Large intestine (tissue), 3 donors: ENCODE measurements at regions not wholly inside any gene's neighbourhood (a gene's known extent, or its start where the extent isn't known, plus 50 kb on each side); places are given as distances from the start of the nearest gene placed in this dataset.

Experiments used
- DNase-seq, 2 donors: peaks; one replicate each; pipeline versions ENCODE4 v3.0.0 to v3.0.0-alpha.2; 2013
- H3K27ac ChIP-seq: one replicate; pipeline ENCODE4 v1.5.1; 2013; ENCODE audit warnings: low read length
- H3K27me3 ChIP-seq: 2 replicates; pipeline ENCODE4 v1.6.1; 2013; ENCODE audit warnings: low read length; ENCODE audit not compliant: control insufficient read depth, insufficient read depth
- H3K36me3 ChIP-seq: 2 replicates; pipeline ENCODE4 v1.6.1; 2013; ENCODE audit warnings: low read length; ENCODE audit not compliant: control insufficient read depth, insufficient read depth
- H3K4me1 ChIP-seq: one replicate; pipeline ENCODE4 v1.6.1; 2013; ENCODE audit warnings: low read length; ENCODE audit not compliant: control insufficient read depth, insufficient read depth
- H3K4me3 ChIP-seq: one replicate; pipeline ENCODE4 v1.5.1; 2013; ENCODE audit warnings: low read length
- H3K9me3 ChIP-seq: one replicate; pipeline ENCODE4 v1.6.1; 2013; ENCODE audit warnings: mild to moderate bottlenecking, low read depth, low read length, moderate library complexity; ENCODE audit not compliant: control insufficient read depth
- WGBS: methylation state at CpG from one replicate; pipeline ENCODE4 v1.1.5; 2013; ENCODE audit warnings: low lambda C conversion rate; ENCODE audit not compliant: insufficient coverage; 5-methylcytosine and 5-hydroxymethylcytosine counted together

DNA sequence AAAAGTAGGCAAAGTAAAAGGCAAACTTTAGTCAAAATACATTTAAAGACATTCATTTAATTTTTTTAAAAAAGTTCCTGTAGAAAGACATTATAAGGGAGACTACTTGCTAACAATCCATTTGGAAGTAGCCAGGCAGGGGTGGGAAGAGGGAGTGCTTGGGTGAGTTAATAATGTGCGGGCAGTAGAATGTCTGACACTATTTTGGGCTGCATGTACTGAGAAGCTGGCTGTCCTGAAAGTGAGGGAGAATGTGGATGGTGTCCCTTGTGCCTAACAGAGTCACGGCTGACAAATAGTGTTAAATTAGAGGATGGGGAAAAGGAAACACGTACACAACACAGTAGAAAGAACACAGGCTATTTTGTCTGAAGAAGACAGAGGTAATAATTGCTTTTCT is 142.5 kb downstream of the LCA5 start:
- Histone ChIP-seq H3K9me3 (no peaks in the 10 kb centered on the region), H3K4me3 (no peak overlapping the region), H3K36me3 (no peaks in the 10 kb centered on the region), H3K27me3 (no peaks in the 10 kb centered on the region), H3K4me1 (peaks cover 4% of the 10 kb centered on the region), H3K27ac (no peak overlapping the region)
- no CpG with 5 or more reads among the region's 3 CpGs for WGBS
- DNase-seq: no peak

DNA sequence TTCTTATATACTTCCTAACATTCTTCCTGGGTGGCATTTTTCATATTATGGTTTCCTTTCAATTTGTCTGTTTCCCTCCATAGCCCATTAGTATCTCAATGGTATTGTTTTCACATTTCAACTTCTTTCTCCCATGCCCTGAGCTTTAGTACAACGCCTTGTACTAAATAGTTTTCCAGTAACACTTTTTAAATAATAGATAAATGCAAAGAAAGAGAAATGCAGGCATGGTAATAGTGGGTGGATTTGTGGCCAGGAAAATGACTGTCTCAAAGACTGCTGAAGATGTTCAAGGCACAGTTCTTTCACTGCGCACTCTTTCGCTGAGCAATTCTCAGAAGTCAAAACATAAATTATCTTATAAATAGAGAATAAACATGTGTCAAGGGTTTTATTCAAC is 145.1 kb downstream of the LCA5 start:
- no peak overlapping the region for H3K4me3 ChIP-seq
- WGBS: no CpG with 5 or more reads among the region's 3 CpGs
- H3K9me3 ChIP-seq: no peaks in the 10 kb centered on the region
- no peak for DNase-seq
- no peaks in the 10 kb centered on the region for H3K36me3 ChIP-seq
- no peak overlapping the region for H3K27ac ChIP-seq
- no peaks in the 10 kb centered on the region for H3K4me1 ChIP-seq
- no peaks in the 10 kb centered on the region for H3K27me3 ChIP-seq

DNA sequence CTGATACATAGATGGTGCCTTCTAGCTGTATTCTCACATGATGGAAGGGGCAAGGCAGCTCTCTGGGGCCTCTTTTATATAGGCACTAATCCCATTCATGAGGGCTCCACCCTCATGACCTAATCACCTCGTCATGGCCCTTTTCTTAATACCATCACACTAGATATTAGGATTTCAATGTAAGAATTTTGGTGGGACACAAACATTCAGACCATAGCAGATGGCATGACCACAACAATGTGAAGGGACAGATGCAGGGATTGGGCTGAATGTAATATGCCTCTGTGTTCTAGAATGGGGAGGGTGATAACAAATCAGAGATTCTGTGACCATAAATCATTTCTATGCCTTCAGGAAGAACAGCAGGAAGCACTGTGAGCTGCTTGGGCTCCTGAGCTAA is 145.8 kb downstream of the LCA5 start:
- Histone ChIP-seq H3K4me1 (no peaks in the 10 kb centered on the region), H3K4me3 (no peak overlapping the region), H3K27me3 (no peaks in the 10 kb centered on the region), H3K36me3 (no peaks in the 10 kb centered on the region), H3K9me3 (no peaks in the 10 kb centered on the region), H3K27ac (no peak overlapping the region)
- no peak for DNase-seq
- no CpG with 5 or more reads among the region's 1 CpG for WGBS

DNA sequence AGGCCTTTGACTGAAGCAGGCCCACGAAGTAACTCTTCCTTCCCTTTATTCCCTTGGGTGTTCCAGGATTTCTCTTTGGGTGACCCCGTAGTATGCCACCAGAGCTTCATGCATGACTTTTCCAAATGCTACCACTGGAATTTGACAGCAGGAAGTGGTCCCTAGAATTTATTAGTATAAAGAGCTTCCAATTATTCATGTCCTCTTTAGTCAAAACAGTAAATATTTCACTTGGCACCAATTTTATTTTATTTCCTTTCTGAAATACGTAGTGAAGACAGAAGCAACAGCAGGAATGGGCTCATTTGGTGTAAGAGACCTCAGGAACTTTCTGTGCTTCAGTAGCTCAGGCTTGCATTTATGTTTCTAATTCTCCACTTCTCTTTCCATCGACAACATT is 151.3 kb downstream of the LCA5 start:
- H3K4me3 ChIP-seq: no peak overlapping the region
- no peaks in the 10 kb centered on the region for H3K36me3 ChIP-seq
- no peaks in the 10 kb centered on the region for H3K9me3 ChIP-seq
- H3K4me1 ChIP-seq: no peaks in the 10 kb centered on the region
- no peak overlapping the region for H3K27ac ChIP-seq
- WGBS: 70% methylated on average over 1 of the region's 4 CpGs
- no peak for DNase-seq
- H3K27me3 ChIP-seq: no peaks in the 10 kb centered on the region

DNA sequence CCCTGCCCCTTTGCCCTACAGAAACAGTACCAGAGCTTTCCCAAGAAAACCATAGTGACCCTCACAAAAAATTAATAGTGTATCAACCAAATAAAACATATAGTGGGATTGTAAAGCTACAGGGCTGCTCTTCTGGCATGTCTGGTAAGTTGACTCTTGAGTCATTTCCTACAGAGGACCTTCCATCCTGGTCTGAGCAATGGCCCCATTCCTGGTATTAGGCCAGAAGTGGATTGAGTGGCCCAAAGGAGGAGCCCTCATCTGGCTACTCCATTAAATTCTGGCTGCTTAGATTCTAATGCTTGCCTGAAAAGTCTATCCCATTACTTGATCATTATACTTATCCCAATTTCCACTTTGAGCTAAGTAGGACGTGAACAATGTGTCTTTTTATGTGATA is 150.9 kb upstream of the HMGN3 start:
- no peak for DNase-seq
- no peaks in the 10 kb centered on the region for H3K9me3 ChIP-seq
- H3K4me3 ChIP-seq: no peak overlapping the region
- no peak overlapping the region for H3K27ac ChIP-seq
- no peaks in the 10 kb centered on the region for H3K27me3 ChIP-seq
- H3K36me3 ChIP-seq: no peaks in the 10 kb centered on the region
- WGBS: 100% methylated on average over 1 of the region's 1 CpG
- no peaks in the 10 kb centered on the region for H3K4me1 ChIP-seq

DNA sequence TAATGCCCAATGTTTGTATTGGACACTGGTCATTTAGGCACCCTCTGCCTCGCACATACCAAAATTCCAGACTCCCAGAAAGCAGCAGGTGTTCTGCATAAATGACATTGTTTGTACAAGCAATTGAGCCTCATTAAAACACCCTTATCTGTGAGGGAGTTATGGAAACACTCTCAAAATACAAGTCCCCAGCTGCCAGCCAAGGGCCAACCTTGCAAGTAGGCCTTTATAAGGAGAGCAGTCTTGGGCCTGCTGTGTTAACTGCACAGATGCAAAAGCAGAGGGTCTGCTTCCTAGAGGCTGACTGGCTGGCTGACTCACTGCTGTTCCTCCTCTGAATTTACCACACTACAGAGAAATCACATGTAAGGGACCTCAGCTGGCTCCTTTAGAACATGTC is 150.4 kb upstream of the HMGN3 start:
- H3K4me1 ChIP-seq: no peaks in the 10 kb centered on the region
- no CpG with 5 or more reads among the region's 1 CpG for WGBS
- peak in 1 of 2 donors; percentile 48 for DNase-seq

DNA sequence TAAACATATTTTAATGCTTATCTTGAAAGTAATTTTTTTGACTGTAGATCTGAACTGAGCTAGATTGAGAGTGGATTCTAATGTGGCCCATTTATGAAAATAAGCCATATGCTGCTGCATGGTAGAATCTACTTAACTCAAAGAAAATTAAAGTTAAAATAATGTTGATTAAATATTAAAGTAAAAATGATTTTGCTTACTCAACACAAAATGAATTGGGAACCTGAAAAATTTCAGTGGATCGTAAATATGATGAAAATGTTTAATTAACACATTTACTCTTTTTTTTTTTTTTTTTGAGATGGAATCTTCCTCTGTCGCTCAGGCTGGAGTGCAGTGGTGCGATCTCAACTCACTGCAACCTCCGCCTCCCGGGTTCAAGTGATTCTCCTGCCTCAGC is 144.5 kb upstream of the HMGN3 start:
- Histone ChIP-seq H3K27me3 (no peaks in the 10 kb centered on the region), H3K27ac (no peak overlapping the region), H3K4me1 (peaks cover 7% of the 10 kb centered on the region), H3K4me3 (no peak overlapping the region), H3K36me3 (no peaks in the 10 kb centered on the region), H3K9me3 (no peaks in the 10 kb centered on the region)
- no CpG with 5 or more reads among the region's 5 CpGs for WGBS
- no peak for DNase-seq

More for the DNA sequence above, 150.4 kb upstream of the HMGN3 start:
- no peaks in the 10 kb centered on the region for H3K9me3 ChIP-seq
- no peaks in the 10 kb centered on the region for H3K36me3 ChIP-seq
- H3K4me3 ChIP-seq: no peak overlapping the region
- no peaks in the 10 kb centered on the region for H3K27me3 ChIP-seq
- no peak overlapping the region for H3K27ac ChIP-seq

DNA sequence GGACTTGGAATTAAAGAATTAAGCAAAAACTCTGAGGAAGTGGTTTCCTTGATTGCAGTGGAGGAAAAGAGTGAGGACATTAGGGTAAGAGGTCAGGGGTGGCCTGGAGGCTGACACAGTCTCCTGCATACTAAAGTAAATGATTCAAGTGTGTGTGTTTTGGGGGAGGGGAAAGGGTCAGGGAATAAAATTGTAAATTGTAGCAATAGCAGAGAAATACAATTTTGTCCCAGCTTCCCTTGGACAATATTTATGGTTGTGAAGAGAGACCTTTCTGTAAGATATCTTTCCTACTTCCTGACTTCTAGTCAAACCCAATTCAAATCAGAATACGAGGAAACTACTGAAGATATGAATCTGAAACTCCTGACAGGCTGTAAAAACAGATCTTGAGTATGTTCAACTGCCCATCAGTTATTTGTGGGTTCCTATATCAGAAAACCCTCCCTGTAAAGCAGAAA is 143.4 kb upstream of the HMGN3 start:
- H3K27me3 ChIP-seq: no peaks in the 10 kb centered on the region
- no peaks in the 10 kb centered on the region for H3K9me3 ChIP-seq
- no peak overlapping the region for H3K4me3 ChIP-seq
- H3K36me3 ChIP-seq: no peaks in the 10 kb centered on the region
- no peak overlapping the region for H3K27ac ChIP-seq
- peaks cover 7% of the 10 kb centered on the region for H3K4me1 ChIP-seq
- peak in 1 of 2 donors; percentile 20 for DNase-seq
- WGBS: 0% methylated on average over 1 of the region's 1 CpG

DNA sequence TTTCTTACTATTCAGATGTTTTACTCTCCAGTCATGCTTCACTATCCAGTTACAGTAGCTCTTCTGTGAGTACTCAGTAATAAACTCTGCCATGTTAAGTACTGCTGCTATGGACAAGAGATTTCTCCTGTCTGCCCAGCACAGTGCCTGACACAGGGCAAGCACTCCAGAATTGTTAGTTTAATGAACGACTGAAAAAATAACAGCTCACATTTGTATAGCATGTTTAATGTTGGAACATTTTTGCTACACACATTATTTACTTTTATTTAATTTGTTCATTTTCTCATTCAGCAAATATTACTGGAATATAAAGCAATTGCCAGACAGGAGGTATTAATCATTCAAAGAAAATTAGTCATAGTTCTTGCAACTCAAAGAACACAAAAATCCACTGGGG is 142.6 kb upstream of the HMGN3 start:
- peaks cover 7% of the 10 kb centered on the region for H3K4me1 ChIP-seq
- no peak overlapping the region for H3K27ac ChIP-seq
- no peaks in the 10 kb centered on the region for H3K27me3 ChIP-seq
- H3K9me3 ChIP-seq: no peaks in the 10 kb centered on the region
- WGBS: 83% methylated on average over 1 of the region's 1 CpG
- no peaks in the 10 kb centered on the region for H3K36me3 ChIP-seq
- DNase-seq: no peak
- no peak overlapping the region for H3K4me3 ChIP-seq

DNA sequence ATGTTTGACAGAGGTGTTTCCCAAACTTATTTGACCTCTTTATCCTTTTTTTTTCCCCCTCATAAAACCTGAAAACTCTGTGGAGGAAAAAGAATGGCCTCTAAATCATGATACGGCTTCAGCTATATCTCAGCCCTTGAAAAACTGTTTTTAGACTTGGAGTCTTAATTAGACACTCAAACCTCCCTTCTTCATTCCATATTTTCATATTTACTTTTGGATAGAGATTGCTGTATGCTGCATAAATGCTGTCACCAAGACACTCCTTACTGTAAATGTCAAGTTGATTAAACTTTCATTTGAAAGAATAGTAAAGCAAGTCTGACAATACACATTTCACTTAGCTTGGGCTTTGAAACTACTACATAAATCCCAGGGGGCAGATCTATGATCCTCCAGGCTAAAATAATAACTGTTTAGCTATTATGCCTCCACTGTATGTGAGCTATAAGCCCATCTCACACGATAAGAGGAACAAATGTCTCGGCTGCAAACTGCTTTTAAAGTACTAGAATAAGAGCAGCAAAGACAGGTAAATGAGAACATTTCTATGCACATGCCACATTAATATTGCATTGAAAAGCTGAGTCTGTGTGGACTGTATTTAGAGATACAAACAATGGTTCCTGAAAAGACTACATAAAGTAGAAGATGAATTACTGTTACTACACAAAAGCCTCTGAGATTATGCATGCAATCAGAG is 141.3 kb upstream of the HMGN3 start:
- peaks cover 7% of the 10 kb centered on the region for H3K4me1 ChIP-seq
- H3K36me3 ChIP-seq: no peaks in the 10 kb centered on the region
- no peaks in the 10 kb centered on the region for H3K9me3 ChIP-seq
- WGBS: no CpG with 5 or more reads among the region's 3 CpGs
- no peak for DNase-seq
- H3K4me3 ChIP-seq: no peak overlapping the region
- no peaks in the 10 kb centered on the region for H3K27me3 ChIP-seq
- no peak overlapping the region for H3K27ac ChIP-seq

DNA sequence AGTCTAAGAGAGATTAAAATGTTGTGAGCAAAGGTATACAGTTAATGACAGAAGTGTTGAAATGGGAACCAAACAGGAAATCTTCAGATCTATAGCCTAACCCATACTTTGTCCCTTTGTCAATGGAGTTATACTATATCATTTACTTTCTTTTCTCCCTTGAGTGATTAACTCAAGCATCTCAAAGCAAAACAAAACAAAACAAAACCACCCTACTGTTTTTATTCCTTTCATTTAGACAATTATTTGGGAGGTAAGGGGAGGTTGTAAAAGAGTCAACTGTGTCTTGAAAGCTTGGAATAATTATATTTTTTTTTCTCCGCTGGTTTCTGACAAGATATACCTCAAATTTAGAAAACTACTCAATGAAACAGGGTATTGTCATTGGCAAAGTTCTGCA is 139.8 kb upstream of the HMGN3 start:
- WGBS: 100% methylated on average over 1 of the region's 1 CpG
- H3K27me3 ChIP-seq: no peaks in the 10 kb centered on the region
- H3K27ac ChIP-seq: no peak overlapping the region
- no peak for DNase-seq
- no peaks in the 10 kb centered on the region for H3K36me3 ChIP-seq
- H3K9me3 ChIP-seq: no peaks in the 10 kb centered on the region
- H3K4me3 ChIP-seq: no peak overlapping the region
- H3K4me1 ChIP-seq: peaks cover 7% of the 10 kb centered on the region
